Kidney capillary endothelial cell (primary cell): ENCODE measurements at regions not wholly inside any gene's neighbourhood (a gene's known extent, or its start where the extent isn't known, plus 50 kb on each side); places are given as distances from the start of the nearest gene placed in this dataset.

Experiments used
- DNase-seq: peaks from one replicate; pipeline ENCODE4 v3.0.0-alpha.2; 2018; ENCODE audit warnings: low spot score

- DNase-seq = no peak
Measured at GRCh38 chr12:60345442-60345841, 749.6 kb downstream of the SLC16A7 start.

- no peak for DNase-seq
Measured at GRCh38 chr12:60349232-60349978, 753.6 kb downstream of the SLC16A7 start.

GRCh38 chr12:60387356-60387755 lies 791.5 kb downstream of the SLC16A7 start:
- no peak for DNase-seq

DNA sequence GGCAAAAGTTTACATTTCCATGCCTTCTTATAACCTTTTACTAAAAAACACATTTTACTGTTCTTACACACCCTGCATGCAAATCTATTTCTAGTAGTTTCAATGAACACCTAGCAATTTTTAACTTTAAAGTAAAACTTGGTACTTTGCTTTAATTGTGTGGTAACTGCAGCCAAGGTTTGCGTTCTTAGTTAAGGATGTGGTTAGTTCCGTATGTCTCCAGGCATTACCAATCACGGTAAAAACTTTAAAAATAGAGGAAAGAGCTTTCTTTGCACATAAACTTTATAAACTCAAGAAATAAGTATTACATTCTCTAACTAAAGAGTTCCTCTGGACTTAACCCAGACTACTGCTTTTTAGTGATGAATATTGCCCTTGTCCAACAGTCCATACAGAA lies 795.2 kb downstream of the SLC16A7 start:
- no peak for DNase-seq

GRCh38 chr12:60391791-60392190 lies 796.0 kb downstream of the SLC16A7 start:
- no peak for DNase-seq

DNA sequence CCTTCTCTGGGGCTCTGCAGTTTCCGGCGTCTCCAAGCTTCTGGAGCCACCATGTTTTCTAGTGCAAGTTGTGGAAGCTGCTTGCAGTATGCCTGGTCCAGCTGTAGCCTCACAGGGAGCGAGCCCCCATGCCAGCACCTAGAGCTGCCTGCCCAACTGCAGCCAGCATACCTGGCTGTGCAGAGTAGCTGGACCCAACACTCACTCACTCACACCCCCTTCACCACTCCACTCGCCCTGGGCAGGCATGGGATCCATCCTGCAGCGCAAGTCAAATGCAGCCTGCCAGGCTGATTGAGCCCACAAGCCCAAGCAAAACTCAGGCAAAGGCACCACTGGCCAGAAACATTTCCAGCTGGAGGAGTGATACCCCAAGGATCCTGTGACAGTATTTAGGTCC lies 797.3 kb downstream of the SLC16A7 start:
- DNase-seq = no peak

DNA sequence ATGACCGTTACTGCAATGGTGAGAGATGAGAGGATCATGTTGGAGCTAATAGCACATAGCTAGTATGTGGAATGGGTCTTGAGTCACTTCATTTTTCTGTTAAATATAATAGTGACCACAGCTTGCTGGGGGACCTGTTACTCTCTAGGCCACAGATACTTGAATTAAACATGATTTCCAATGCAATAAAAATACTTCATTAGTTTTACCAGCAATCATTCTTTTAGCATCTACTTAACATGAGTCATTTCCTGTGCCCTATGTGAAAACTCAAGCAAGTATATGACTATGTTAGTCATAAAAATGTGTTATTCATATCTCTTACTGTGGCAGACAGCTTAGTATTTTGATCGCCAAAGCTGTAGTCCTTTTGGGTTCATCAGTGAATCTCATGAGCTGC lies 798.8 kb downstream of the SLC16A7 start:
- DNase-seq = peak; percentile 32

DNA sequence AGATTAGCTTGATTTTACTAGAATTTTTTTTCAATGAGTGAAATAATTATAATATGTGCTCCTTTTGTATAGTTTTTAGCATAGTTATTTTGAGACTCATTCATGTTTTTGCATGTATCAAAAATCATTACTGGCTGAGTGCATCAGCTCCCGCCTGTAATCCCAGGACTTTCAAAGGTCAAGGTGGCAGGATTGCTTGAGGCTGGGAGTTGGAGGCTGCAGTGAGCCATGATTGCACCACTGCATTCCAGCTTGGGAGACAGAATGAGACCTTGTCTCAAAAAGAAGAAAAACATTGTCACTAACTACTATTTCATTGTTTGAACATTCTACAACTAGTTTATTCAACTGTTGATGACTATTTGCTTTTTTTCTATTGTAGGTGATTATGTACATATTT lies 802.7 kb downstream of the SLC16A7 start:
- DNase-seq = no peak

- no peak for DNase-seq
Measured at GRCh38 chr12:60399064-60399463, 803.2 kb downstream of the SLC16A7 start.

GRCh38 chr12:60402996-60403395 lies 807.2 kb downstream of the SLC16A7 start:
- DNase-seq = no peak

DNA sequence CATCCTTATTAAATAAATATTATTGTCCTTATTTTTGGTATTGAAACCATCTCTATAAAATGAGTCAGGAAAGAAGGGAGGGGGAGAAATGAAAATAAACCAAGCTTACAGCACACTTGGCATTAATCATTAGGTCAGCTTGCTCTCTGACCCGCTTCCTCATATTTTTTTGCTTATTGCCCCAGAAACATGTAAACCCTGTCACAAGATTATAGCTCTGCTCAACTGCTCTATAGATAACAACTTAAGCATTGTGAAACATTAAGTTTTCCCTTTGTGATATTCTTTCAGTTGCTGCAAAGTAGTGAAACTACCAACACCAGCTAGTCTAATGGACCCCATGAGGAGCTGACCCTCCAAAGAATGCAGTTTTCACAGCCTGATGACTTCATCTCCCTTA lies 819.5 kb downstream of the SLC16A7 start:
- DNase-seq = no peak

DNA sequence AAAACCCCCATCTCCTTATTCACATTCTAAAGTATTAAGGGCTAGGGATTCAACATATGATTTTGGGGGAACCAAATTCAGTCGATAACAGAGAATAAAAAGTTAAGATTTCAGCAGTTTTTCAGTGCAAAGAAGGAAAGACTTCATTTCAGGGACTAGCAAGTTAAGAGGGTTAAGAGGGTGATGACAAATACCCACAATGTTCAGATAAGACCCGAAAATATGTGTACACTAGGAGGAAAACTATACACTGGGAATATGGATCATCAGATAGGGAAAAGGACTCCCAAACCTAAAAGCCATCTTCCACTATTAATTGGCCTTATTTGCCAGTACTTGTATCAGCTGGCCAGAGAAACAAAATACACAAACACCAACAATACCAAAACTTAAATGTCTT lies 824.2 kb downstream of the SLC16A7 start:
- DNase-seq = no peak

- no peak for DNase-seq
Measured at GRCh38 chr12:60421741-60422140, 825.9 kb downstream of the SLC16A7 start.

- peak; percentile 17 for DNase-seq
Measured at GRCh38 chr12:60437297-60437696, 841.5 kb downstream of the SLC16A7 start.

DNA sequence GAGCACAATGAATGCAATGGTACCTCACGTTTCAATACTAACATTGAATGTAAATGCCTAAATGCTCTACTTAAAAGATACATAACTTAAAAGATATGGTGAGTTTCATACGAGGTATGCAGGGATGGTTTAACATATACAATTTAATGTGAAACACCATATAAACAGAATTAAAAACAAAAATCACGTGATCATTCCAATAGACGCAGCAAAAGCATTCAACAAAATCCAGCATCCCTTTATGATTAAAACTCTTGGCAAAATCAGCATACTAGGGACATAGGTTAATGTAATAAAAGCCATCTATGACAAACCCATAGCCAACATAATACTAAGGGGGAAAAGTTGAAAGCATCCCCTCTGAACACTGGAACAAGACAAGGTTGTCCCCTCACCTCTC lies 845.7 kb downstream of the SLC16A7 start:
- no peak for DNase-seq

- DNase-seq = no peak
Measured at GRCh38 chr12:60451457-60451856, 855.6 kb downstream of the SLC16A7 start.

DNA sequence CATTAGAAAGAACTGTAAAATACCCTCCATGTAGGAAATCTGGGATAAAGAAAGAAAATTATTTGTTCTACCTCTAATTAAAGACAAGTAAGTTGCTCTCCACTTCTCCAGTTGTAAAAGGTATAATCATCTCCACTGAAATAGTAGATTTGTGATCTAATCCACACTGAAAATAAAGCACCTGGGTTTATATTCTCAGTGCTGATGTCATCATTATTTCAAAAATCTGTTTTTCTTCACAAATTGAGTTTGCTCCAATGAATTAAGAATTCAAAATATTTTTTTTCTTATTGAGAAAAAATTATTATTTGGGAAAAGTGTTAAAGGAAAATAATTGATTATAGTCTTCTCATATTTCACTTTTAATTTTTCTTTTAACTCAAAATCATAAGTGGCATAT lies 869.2 kb downstream of the SLC16A7 start:
- DNase-seq = no peak

DNA sequence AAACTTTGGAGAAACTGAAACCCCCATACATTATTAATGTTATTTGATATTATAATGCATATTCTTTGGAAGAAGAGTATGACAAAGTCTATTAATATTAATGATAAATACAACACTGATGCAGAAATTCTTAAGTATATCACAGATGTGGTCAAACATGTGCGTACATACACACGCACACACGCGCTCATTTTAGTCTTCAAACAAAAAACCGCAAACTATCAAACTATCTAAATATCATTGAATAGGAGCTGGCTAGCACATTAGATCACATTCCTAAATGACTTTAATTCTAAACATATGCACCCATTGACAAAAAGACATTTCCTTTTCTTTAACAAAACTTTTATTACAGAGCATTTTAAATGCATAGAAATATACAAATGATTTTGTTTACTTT lies 872.7 kb downstream of the SLC16A7 start:
- no peak for DNase-seq

GRCh38 chr12:60475825-60476224 lies 880.0 kb downstream of the SLC16A7 start:
- no peak for DNase-seq

- DNase-seq = no peak
Measured at GRCh38 chr12:60487284-60487683, 891.5 kb downstream of the SLC16A7 start.

DNA sequence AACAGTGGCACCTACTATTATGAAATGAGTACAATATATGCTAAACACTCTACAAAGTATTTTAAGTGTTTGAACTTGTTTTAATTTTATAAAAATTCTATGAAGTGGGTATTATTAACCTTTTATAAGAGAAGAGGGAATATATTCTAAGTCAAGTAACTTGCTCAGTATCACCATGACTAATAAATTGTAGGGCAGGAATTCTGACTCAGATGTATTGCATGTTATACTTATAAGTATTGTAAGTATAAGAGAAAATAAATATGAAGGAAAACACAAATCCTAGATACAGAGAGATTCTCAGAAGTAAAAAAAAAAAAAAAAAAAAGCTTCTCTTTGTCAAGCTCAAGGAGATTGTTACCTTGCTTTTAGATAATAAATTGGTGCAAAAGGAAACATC lies 893.2 kb downstream of the SLC16A7 start:
- no peak for DNase-seq

- DNase-seq = peak; percentile 29
Measured at GRCh38 chr12:60494244-60494643, 898.4 kb downstream of the SLC16A7 start.

- no peak for DNase-seq
Measured at GRCh38 chr12:60498656-60499055, 902.8 kb downstream of the SLC16A7 start.

- DNase-seq = no peak
Measured at GRCh38 chr12:60501124-60501729, 905.4 kb downstream of the SLC16A7 start.
